Brain microvascular endothelial cell (primary cell): ENCODE measurements at regions not wholly inside any gene's neighbourhood (a gene's known extent, or its start where the extent isn't known, plus 50 kb on each side); places are given as distances from the start of the nearest gene placed in this dataset.
"Not testable (repeated sequence)": the region's sequence is repeated elsewhere in the genome, so short reads cannot be mapped to it uniquely, and the experiment has no call there.

Experiments
- DNase-seq: peaks from one replicate; pipeline ENCODE4 v3.0.0-alpha.2; 2020
- H3K27ac ChIP-seq: fragments of 250-450 bp; sonication (Bioruptor Pico); 2 replicates; pipeline ENCODE4 v1.5.1; 2020; ENCODE audit warnings: mild to moderate bottlenecking, moderate library complexity
- H3K27me3 ChIP-seq: fragments of 250-450 bp; sonication (Bioruptor Pico); replicated peaks from 2 replicates; pipeline ENCODE4 v1.5.1; 2020; ENCODE audit warnings: mild to moderate bottlenecking
- H3K36me3 ChIP-seq: fragments of 250-450 bp; sonication (Bioruptor Pico); replicated peaks from 2 replicates; pipeline ENCODE4 v1.5.1; 2020; ENCODE audit warnings: mild to moderate bottlenecking
- H3K4me3 ChIP-seq: 2 replicates; pipeline ENCODE4 v1.5.1; 2011; ENCODE audit warnings: low read depth, mild to moderate bottlenecking, control low read depth, low read length, moderate library complexity
- in situ Hi-C: cut with HindIII; loops from 2 replicates; pipeline ENCODE4 v1.10.0; 2017; ENCODE audit warnings: low sequenced_read_pairs, low pct_ligation_motif_present
- TF ChIP-seq, protein P1 (sequence below): IDR thresholded peaks from 2 replicates; pipeline ENCODE4 v1.5.1; 2011; ENCODE audit warnings: low read depth, mild to moderate bottlenecking, moderate library complexity, low read length, control low read depth, inconsistent platforms; ENCODE audit errors: missing control alignments

DNA sequence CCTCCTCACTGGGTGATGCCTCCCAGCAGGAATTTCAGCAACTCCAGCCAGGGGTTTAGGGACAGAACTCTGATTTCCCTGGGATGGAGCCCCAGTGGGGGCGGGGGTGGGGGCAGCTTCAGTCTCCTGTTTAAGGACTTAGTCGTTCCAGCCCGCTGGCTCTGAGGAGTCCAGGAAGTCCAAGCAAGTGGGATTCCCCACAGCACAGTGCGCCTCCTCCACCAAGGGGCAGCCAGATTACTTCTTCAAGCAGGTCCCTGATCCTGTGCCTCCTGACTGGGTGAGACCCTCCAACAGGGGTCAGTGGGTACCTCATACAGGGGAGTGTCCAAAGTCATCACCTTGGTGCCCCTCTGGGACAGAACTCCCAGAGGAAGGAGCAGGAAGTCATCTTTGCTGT lies 1438.4 kb upstream of the B3GALT2 start:
- Histone ChIP-seq H3K27ac (no peak overlapping the region), H3K27me3 (no peaks in the 10 kb centered on the region), H3K36me3 (no peaks in the 10 kb centered on the region), H3K4me3 (no peak overlapping the region)
- in situ Hi-C loops, result no loop called here
- TF ChIP-seq, protein P1, sequence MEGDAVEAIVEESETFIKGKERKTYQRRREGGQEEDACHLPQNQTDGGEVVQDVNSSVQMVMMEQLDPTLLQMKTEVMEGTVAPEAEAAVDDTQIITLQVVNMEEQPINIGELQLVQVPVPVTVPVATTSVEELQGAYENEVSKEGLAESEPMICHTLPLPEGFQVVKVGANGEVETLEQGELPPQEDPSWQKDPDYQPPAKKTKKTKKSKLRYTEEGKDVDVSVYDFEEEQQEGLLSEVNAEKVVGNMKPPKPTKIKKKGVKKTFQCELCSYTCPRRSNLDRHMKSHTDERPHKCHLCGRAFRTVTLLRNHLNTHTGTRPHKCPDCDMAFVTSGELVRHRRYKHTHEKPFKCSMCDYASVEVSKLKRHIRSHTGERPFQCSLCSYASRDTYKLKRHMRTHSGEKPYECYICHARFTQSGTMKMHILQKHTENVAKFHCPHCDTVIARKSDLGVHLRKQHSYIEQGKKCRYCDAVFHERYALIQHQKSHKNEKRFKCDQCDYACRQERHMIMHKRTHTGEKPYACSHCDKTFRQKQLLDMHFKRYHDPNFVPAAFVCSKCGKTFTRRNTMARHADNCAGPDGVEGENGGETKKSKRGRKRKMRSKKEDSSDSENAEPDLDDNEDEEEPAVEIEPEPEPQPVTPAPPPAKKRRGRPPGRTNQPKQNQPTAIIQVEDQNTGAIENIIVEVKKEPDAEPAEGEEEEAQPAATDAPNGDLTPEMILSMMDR, result no peak
- DNase-seq, result no peak

DNA sequence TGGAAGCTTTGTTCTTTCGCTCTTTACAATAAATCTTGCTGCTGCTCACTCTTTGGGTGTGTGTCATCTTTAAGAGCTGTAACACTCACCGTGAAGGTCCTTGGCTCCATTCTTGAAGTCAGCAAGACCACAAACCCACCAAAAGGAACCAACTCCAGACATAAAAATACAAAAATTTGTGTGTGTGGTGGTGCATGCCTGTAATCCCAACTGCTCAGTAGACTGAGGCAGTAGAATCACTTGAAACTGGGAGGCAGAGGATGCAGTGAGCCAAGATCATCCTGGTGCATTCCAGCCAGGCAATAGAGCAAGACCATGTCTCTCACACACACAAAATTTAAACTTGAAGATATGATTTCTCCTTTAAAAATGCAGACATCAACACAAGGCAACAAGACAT lies 1431.7 kb upstream of the B3GALT2 start:
- no peaks in the 10 kb centered on the region for H3K36me3 ChIP-seq
- no peaks in the 10 kb centered on the region for H3K27me3 ChIP-seq
- H3K27ac ChIP-seq, result no peak overlapping the region
- no peak overlapping the region for H3K4me3 ChIP-seq
- TF ChIP-seq, protein P1, result no peak
- in situ Hi-C loops, result no loop called here
- DNase-seq, result no peak

DNA sequence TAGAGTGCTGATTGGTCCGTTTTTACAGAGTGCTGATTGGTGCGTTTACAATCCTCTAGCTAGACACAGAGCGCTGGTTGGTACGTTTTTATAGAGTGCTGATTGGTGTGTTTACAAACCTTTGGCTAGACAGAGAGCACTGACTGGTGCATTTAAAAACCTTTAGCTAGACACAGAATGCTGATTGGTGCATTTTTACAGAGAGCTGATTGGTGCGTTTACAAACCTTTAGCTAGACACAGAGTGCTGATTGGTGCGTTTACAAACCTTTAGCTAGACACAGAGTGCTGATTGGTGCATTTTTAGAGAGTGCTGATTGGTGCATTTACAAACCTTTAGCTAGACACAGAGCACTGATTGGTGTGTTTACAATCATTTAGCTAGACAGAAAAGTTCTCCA lies 1430.9 kb upstream of the B3GALT2 start:
- H3K27me3 ChIP-seq, H3K36me3 ChIP-seq, in situ Hi-C loops, DNase-seq, H3K4me3 ChIP-seq, H3K27ac ChIP-seq: not testable (repeated sequence)

DNA sequence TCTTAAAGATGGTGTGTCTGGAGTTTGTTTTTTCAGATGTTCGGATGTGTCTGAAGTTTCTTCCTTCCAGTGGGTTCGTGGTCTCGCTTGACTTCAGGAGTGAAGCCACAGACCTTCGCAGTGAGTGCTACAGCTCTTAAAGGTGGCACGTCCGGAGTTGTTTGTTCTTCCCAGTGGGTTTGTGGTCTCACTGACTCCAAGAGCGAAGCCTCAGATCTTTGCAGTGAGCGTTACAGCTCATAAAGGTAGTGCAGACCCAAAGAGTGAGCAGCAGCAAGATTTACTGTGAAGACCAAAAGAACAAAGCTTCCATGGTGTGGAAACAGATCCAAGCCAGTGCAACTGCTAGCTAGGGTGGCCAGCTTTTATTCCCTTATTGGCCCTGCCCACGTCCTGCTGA lies 1430.4 kb upstream of the B3GALT2 start:
- Histone ChIP-seq H3K36me3 (no peaks in the 10 kb centered on the region), H3K4me3 (no peak overlapping the region), H3K27ac (no peak overlapping the region), H3K27me3 (no peaks in the 10 kb centered on the region)
- DNase-seq, result no peak
- in situ Hi-C loops, result no loop called here
- TF ChIP-seq, protein P1, result no peak

DNA sequence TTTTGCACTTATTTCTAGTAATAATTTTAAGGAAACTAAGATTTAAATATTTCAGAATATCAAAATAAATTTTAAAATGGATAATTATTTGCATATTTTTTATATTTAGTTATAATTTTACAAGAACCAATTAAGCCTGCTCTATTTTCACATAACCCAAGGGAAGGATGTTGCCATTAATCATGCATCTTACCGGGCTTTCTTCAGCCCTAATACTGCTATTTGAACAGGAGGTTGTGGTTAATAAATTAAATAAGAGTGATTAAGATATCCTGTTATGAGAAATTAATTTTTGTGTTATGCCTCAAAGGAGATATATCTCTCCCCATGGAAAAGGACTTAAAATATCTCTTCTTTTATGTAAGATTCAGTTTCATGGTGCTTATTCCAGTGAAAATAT lies 1415.8 kb upstream of the B3GALT2 start:
- no peaks in the 10 kb centered on the region for H3K36me3 ChIP-seq
- in situ Hi-C loops, result no loop called here

DNA sequence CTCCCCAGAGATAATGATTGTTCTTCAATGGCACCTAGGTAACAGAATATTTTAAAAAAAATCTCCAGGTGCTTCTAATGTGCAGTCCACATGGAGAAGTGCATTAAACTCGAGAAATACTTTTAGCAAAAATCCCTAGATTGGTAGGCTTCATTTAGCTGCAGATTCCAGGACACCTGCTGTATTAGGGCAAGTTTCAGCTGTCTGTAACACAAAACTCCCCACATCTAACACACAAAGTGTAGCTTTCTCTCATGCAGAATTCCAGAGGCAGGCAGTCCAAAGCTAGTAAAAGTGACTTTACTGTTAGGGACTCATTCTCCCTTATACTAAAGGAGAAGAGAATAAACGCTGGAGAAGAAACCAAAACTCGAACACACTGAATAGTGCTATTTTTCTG lies 1414.3 kb upstream of the B3GALT2 start:
- in situ Hi-C loops, result no loop called here

More for the DNA sequence above, 1415.8 kb upstream of the B3GALT2 start:
- Histone ChIP-seq H3K27ac (no peak overlapping the region), H3K4me3 (no peak overlapping the region), H3K27me3 (no peaks in the 10 kb centered on the region)
- TF ChIP-seq, protein P1, result no peak
- no peak for DNase-seq

More for the DNA sequence above, 1414.3 kb upstream of the B3GALT2 start:
- Histone ChIP-seq H3K4me3 (no peak overlapping the region), H3K27me3 (no peaks in the 10 kb centered on the region), H3K27ac (no peak overlapping the region), H3K36me3 (no peaks in the 10 kb centered on the region)
- no peak for DNase-seq
- TF ChIP-seq, protein P1, result no peak
